Caco-2 (cell line): ENCODE measurements at regions not wholly inside any gene's neighbourhood (a gene's known extent, or its start where the extent isn't known, plus 50 kb on each side); places are given as distances from the start of the nearest gene placed in this dataset.

Source experiments
- BruUV-seq: library from RNA; stranded (reverse); fragments of 400-500 nt; replicated peaks from 2 replicates; lab custom pipeline; 2021; lab: Mats Ljungman, UMichigan
- CTCF ChIA-PET: fragments of 300-600 bp; sonication (Branson Sonifier 250); formaldehyde crosslinking; loops from one replicate; lab custom pipeline; 2022; ENCODE audit warnings: antibody characterized with exemption; lab: Charles Lee
- POLR2A ChIA-PET: fragments of 300-600 bp; sonication (Branson Sonifier 250); formaldehyde crosslinking; loops from one replicate; lab custom pipeline; 2022; ENCODE audit warnings: antibody characterized with exemption; lab: Charles Lee
- DNase-seq, 2 experiments: peaks; one replicate each; pipeline versions ENCODE4 v3.0.0 to v3.0.0-alpha.2; 2020 to 2022
- H3K27me3 ChIP-seq: replicated peaks from 2 replicates; pipeline ENCODE4 v1.6.0; 2011; ENCODE audit warnings: low read length; ENCODE audit not compliant: control insufficient read depth, insufficient read depth
- H3K36me3 ChIP-seq: 2 replicates; pipeline ENCODE4 v1.5.1; 2011; ENCODE audit warnings: low read length; ENCODE audit not compliant: control insufficient read depth, insufficient read depth
- H3K4me1 ChIP-seq: fragments of 250-450 bp; sonication (Bioruptor Pico); 2 replicates; pipeline ENCODE4 v1.5.1; 2020; ENCODE audit warnings: mild to moderate bottlenecking
- H3K4me3 ChIP-seq: 2 replicates; pipeline ENCODE4 v1.5.1; 2011; ENCODE audit warnings: low read depth, mild to moderate bottlenecking, control low read depth, low read length
- H3K9me3 ChIP-seq: fragments of 250-450 bp; sonication (Bioruptor Pico); 2 replicates; pipeline ENCODE4 v1.5.1; 2020; ENCODE audit warnings: mild to moderate bottlenecking, moderate library complexity
- H3K27ac Mint-ChIP-seq: one replicate; pipeline ENCODE4 v1.8.0; 2022; ENCODE audit warnings: mixed read lengths; ENCODE audit not compliant: unreplicated experiment
- H3K27me3 Mint-ChIP-seq: one replicate; pipeline ENCODE4 v1.8.0; 2022; ENCODE audit warnings: mixed read lengths; ENCODE audit not compliant: insufficient read depth, unreplicated experiment
- H3K36me3 Mint-ChIP-seq: one replicate; pipeline ENCODE4 v1.8.0; 2022; ENCODE audit warnings: mild to moderate bottlenecking, mixed read lengths; ENCODE audit not compliant: insufficient read depth, unreplicated experiment
- H3K4me1 Mint-ChIP-seq: one replicate; pipeline ENCODE4 v1.8.0; 2022; ENCODE audit warnings: low read depth, mixed read lengths; ENCODE audit not compliant: unreplicated experiment
- H3K4me3 Mint-ChIP-seq: one replicate; pipeline ENCODE4 v1.8.0; 2022; ENCODE audit warnings: mild to moderate bottlenecking, moderate library complexity, mixed read lengths; ENCODE audit not compliant: unreplicated experiment
- H3K9me3 Mint-ChIP-seq: one replicate; pipeline ENCODE4 v1.8.0; 2022; ENCODE audit warnings: mixed read lengths; ENCODE audit not compliant: unreplicated experiment
- intact Hi-C: fragments of 100-400 bp; cut with micrococcal nuclease; formaldehyde crosslinking; loops from one replicate; pipeline ENCODE4 v1.10.0; 2022; ENCODE audit not compliant: unreplicated experiment
- TF ChIP-seq, protein P1 (sequence below), 2 experiments: fragments of 200-600 bp in 1 of 2; IDR thresholded peaks; 1 replicate in 1 of 2; 2 replicates in 1 of 2; pipeline versions ENCODE4 v1.5.1 to v1.8.0; 2011 to 2022; ENCODE audit warnings: antibody characterized with exemption in 1 of 2, control low read depth in 1 of 2, inconsistent platforms in 1 of 2, low read depth in 1 of 2, low read length in 1 of 2, mild to moderate bottlenecking in 1 of 2, moderate library complexity in 1 of 2; ENCODE audit not compliant: insufficient read depth in 1 of 2, severe bottlenecking in 1 of 2, unreplicated experiment in 1 of 2

DNA sequence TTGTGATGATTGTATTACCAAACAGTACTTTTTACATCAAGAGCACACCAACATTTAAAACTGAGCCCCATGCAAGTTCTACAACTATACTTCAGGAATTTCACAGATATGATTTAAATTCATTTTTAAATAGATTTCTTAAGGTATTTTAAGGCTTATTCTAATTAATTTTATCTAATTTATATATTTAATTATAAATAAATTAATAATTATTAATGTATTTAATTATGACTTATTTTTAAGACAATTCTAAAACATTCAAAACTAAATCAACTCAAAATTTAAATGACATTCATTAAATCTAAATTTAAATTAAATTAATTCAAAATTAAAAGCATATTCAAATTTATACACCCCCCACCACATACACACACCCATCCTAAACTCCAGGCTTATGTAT, 299.2 kb downstream of the NFIB start:
- Histone ChIP-seq H3K4me1 (no peaks in the 10 kb centered on the region), H3K36me3 (no peaks in the 10 kb centered on the region), H3K9me3 (no peaks in the 10 kb centered on the region), H3K4me3 (no peak overlapping the region), H3K27me3 (no peaks in the 10 kb centered on the region)
- CTCF ChIA-PET, result no interaction called here
- Mint-ChIP-seq H3K9me3 (no peaks in the 10 kb centered on the region), H3K36me3 (no peaks in the 10 kb centered on the region), H3K4me3 (no peak overlapping the region), H3K27me3 (no peaks in the 10 kb centered on the region), H3K27ac (no peak overlapping the region), H3K4me1 (no peaks in the 10 kb centered on the region)
- no peak for DNase-seq
- intact Hi-C loops, result no loop called here
- no TSS peak for BruUV-seq
- POLR2A ChIA-PET, result no interaction called here
- TF ChIP-seq, protein P1, sequence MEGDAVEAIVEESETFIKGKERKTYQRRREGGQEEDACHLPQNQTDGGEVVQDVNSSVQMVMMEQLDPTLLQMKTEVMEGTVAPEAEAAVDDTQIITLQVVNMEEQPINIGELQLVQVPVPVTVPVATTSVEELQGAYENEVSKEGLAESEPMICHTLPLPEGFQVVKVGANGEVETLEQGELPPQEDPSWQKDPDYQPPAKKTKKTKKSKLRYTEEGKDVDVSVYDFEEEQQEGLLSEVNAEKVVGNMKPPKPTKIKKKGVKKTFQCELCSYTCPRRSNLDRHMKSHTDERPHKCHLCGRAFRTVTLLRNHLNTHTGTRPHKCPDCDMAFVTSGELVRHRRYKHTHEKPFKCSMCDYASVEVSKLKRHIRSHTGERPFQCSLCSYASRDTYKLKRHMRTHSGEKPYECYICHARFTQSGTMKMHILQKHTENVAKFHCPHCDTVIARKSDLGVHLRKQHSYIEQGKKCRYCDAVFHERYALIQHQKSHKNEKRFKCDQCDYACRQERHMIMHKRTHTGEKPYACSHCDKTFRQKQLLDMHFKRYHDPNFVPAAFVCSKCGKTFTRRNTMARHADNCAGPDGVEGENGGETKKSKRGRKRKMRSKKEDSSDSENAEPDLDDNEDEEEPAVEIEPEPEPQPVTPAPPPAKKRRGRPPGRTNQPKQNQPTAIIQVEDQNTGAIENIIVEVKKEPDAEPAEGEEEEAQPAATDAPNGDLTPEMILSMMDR (IDR thresholded peaks at IDR 0.05; ENCODE audit: insufficient read depth in 1 of 2, low read depth in 1 of 2, low read length in 1 of 2, severe bottlenecking in 1 of 2, unreplicated experiment in 1 of 2), result no peak

DNA sequence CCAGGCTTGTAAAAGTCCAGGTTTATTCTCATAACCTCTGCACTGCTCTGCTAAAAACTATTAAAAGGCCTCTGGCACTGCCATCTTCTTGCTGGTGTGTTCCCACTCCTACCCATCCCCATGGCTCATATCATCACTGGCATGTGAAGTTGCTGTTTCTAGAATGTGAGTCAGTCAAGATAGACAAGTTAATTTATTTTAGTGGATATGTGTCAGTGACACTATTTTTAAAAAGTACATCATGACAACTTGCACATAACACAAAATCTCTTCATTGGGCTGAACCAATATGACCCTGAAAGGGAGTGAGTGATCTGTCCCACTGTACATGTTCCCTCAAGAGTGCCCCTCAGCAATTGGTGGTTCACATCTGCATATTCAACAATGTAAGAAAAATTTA, 299.7 kb downstream of the NFIB start:
- intact Hi-C loops, result no loop called here
- Mint-ChIP-seq H3K4me1 (no peaks in the 10 kb centered on the region), H3K4me3 (no peak overlapping the region), H3K9me3 (no peaks in the 10 kb centered on the region), H3K27me3 (no peaks in the 10 kb centered on the region), H3K36me3 (no peaks in the 10 kb centered on the region), H3K27ac (no peak overlapping the region)
- ChIA-PET CTCF (no interaction called here), POLR2A (no interaction called here)
- DNase-seq, result no peak
- Histone ChIP-seq H3K27me3 (no peaks in the 10 kb centered on the region), H3K4me1 (no peaks in the 10 kb centered on the region), H3K4me3 (no peak overlapping the region), H3K9me3 (no peaks in the 10 kb centered on the region), H3K36me3 (no peaks in the 10 kb centered on the region)
- TF ChIP-seq, protein P1 (IDR thresholded peaks at IDR 0.05; ENCODE audit: insufficient read depth in 1 of 2, low read depth in 1 of 2, low read length in 1 of 2, severe bottlenecking in 1 of 2, unreplicated experiment in 1 of 2), result no peak
- BruUV-seq, result no TSS peak

DNA sequence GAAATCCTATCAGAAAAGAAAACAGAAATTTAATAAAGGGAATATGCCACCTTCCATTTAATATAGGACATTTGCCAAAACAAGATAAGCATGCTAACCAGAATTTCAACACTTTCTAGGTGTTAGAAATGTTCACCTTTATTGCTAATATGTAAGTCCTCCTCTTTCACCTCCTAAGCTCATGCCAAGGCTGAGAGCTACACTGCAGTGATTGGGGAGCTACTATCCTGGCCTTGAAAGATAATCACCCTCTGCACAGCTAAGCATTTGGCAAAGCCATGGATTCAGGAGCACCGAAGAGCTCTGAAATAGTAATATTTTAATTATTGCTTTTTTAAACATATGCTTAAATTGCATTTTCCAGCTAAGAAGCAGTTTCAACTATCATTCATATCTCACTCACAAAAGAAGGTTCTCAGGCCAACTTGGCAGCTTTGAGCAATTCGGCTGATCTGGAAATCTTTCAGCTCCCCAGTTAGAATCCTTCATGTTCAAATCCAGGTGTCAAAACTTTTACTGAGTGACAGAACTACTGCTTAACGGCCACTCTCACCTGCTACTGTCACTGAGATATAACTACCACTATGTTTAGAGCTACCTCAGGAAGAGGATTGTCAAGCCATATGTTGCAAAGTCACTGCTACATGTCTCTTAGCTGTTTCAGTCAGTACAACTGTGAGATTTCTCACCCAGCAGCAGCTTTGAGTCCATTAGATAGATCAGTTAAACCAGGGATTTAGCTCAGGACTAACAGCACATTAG, 302.0 kb downstream of the NFIB start:
- Histone ChIP-seq H3K4me1 (no peaks in the 10 kb centered on the region), H3K36me3 (no peaks in the 10 kb centered on the region), H3K9me3 (no peaks in the 10 kb centered on the region), H3K4me3 (no peak overlapping the region), H3K27me3 (no peaks in the 10 kb centered on the region)
- ChIA-PET CTCF (no interaction called here), POLR2A (no interaction called here)
- Mint-ChIP-seq H3K4me3 (no peak overlapping the region), H3K9me3 (no peaks in the 10 kb centered on the region), H3K27ac (no peak overlapping the region), H3K4me1 (no peaks in the 10 kb centered on the region), H3K27me3 (no peaks in the 10 kb centered on the region), H3K36me3 (no peaks in the 10 kb centered on the region)
- DNase-seq, result no peak
- intact Hi-C loops, result no loop called here
- TF ChIP-seq, protein P1 (IDR thresholded peaks at IDR 0.05; ENCODE audit: insufficient read depth in 1 of 2, low read depth in 1 of 2, low read length in 1 of 2, severe bottlenecking in 1 of 2, unreplicated experiment in 1 of 2), result no peak
- no TSS peak for BruUV-seq
